NB4 (cell line): ENCODE measurements at regions not wholly inside any gene's neighbourhood (a gene's known extent, or its start where the extent isn't known, plus 50 kb on each side); places are given as distances from the start of the nearest gene placed in this dataset.

Experiments
- DNase-seq: peaks from one replicate; pipeline ENCODE4 v3.0.0; 2010; ENCODE audit warnings: low read depth
- H3K4me3 ChIP-seq: one replicate; pipeline ENCODE4 v1.5.1; 2011; ENCODE audit warnings: mild to moderate bottlenecking, low read depth, low read length, moderate library complexity
- MYC ChIP-seq: IDR thresholded peaks from 2 replicates; pipeline ENCODE4 v1.6.1; 2011; ENCODE audit warnings: low read depth, low read length
- POLR2A ChIP-seq: IDR thresholded peaks from 2 replicates; pipeline ENCODE4 v1.6.1; 2011; ENCODE audit warnings: mild to moderate bottlenecking; ENCODE audit not compliant: insufficient read length; ENCODE audit errors: extremely low read depth
- TF ChIP-seq, protein P1 (sequence below): IDR thresholded peaks from one replicate; pipeline ENCODE4 v1.5.1; 2012; ENCODE audit warnings: low read depth, low read length
- TF ChIP-seq, protein P2 (sequence below): IDR thresholded peaks from 2 replicates; pipeline ENCODE4 v1.6.1; 2011; ENCODE audit warnings: low read depth, low read length

DNA sequence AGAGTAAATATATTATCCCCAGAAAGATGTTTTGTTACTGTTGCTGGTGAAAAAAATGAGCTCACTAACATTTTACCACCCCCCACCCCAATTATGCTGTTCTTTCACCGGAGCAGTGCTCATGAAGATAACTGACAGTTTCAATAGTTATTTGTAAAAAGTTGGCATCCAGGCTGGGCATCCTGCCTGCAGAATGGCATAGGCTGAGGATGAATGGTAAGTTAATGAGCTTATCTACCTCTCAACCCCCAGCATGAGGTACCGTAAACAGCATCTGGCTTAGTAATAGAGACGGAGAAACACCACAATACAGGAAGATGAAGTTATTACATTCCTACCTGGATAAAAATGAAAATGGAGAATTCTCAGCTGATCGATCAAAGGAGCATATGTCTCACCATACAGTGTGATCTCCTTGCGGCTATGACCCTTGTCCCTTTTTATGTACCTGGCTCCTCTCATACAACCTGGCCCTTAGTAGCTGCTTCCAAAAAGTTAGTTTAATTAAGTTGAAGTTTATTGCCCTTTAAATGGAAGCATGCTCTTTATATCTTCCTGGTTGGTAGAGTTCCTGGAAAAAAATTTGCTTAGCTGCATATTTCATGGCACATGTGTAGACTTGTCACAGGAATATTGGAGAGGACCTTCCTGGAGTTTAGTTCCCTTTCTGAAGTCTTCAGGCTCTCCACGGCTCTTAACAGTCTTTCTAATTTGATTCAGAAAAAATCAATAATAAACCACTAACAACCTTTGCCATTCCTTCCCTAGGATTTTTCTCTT is 61.2 kb upstream of the MPHOSPH6 start:
- H3K4me3 ChIP-seq, result no peak overlapping the region
- TF ChIP-seq, protein P1, sequence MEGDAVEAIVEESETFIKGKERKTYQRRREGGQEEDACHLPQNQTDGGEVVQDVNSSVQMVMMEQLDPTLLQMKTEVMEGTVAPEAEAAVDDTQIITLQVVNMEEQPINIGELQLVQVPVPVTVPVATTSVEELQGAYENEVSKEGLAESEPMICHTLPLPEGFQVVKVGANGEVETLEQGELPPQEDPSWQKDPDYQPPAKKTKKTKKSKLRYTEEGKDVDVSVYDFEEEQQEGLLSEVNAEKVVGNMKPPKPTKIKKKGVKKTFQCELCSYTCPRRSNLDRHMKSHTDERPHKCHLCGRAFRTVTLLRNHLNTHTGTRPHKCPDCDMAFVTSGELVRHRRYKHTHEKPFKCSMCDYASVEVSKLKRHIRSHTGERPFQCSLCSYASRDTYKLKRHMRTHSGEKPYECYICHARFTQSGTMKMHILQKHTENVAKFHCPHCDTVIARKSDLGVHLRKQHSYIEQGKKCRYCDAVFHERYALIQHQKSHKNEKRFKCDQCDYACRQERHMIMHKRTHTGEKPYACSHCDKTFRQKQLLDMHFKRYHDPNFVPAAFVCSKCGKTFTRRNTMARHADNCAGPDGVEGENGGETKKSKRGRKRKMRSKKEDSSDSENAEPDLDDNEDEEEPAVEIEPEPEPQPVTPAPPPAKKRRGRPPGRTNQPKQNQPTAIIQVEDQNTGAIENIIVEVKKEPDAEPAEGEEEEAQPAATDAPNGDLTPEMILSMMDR, result no peak
- TF ChIP-seq MYC (no peak), POLR2A (no peak)
- TF ChIP-seq, protein P2, sequence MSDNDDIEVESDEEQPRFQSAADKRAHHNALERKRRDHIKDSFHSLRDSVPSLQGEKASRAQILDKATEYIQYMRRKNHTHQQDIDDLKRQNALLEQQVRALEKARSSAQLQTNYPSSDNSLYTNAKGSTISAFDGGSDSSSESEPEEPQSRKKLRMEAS, result no peak
- no peak for DNase-seq

DNA sequence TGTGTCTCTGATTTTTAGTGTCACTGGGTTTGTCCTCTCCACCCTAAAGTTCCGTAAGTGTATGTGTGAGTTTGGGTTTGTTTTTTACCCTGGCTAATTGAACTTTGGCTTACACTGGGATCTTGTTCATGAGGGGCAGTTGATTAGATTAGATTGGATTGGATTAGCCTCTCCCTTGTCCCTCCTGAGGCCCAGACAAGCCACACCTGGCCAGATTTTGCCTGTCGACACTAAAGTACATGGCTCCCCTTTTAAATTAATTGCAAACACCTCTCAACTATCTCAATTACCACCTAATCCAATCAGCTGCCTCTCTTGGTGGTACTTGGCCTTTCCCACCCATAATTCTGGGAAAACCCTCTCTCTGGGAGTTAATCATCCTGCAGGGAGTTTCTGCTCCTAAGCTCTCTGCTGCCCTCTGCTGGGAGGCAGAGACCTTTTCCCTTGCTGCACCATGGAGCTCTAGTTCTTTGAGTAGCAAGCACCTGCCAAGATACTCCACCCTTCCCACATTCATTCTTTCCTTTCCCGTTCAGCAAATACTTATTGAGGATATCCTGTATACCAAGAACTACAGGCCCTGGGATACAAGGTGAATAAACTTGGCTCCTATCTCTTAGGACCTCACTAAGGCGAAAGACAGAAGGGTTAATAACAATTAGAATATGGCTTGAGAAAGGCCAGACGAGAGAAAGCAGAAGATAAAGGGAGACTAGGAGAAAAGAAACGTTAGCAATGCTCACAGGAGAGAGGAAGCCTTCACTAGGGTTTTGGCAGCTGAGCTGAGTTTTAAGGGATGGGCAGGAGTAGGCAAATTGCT is 60.0 kb upstream of the MPHOSPH6 start:
- peak; percentile 66 for DNase-seq
- TF ChIP-seq, protein P1, result peak; percentile 97
- TF ChIP-seq MYC, result no peak
- TF ChIP-seq POLR2A, result no peak
- TF ChIP-seq, protein P2, result no peak
- H3K4me3 ChIP-seq, result no peak overlapping the region

- no peak for DNase-seq
- TF ChIP-seq, protein P1, result no peak
- no peak for TF ChIP-seq POLR2A
- TF ChIP-seq, protein P2, result no peak
- no peak for TF ChIP-seq MYC
- H3K4me3 ChIP-seq, result no peak overlapping the region
Measured at GRCh38 chr16:82226327-82226726, 56.3 kb upstream of the MPHOSPH6 start.

GRCh38 chr16:82224821-82225220 is 54.8 kb upstream of the MPHOSPH6 start:
- no peak for TF ChIP-seq POLR2A
- TF ChIP-seq, protein P2, result no peak
- TF ChIP-seq, protein P1, result no peak
- TF ChIP-seq MYC, result no peak
- no peak for DNase-seq

DNA sequence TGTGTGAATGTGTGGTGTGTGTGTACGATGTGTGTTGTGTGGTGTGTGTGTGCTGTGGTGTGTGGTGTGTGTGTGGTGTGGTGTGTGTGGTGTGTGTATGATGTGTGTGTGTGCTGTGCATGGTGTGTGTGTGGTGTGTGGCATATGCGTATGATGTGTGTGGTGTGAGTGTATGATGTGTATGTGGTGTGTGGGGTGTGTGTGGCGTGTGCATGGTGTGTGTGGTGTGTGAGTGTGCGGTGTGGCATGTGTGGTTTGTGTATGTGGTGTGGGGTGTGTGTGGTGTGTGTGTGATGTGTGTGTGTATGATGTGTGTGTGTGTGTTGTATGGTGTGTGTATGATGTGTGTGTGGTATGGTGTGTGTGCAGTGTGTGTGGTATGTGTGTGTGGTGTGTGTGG is 50.5 kb upstream of the MPHOSPH6 start:
- H3K4me3 ChIP-seq, result no peak overlapping the region
- DNase-seq, result no peak
- TF ChIP-seq, protein P2, result no peak
- TF ChIP-seq, protein P1, result no peak
- TF ChIP-seq MYC, result no peak
- TF ChIP-seq POLR2A, result no peak

More at GRCh38 chr16:82224821-82225220, 54.8 kb upstream of the MPHOSPH6 start:
- H3K4me3 ChIP-seq, result no peak overlapping the region
